GM21825 (cell line): ENCODE measurements at regions not wholly inside any gene's neighbourhood (a gene's known extent, or its start where the extent isn't known, plus 50 kb on each side); places are given as distances from the start of the nearest gene placed in this dataset.
"Not testable (repeated sequence)": the region's sequence is repeated elsewhere in the genome, so short reads cannot be mapped to it uniquely, and the experiment has no call there.

ENCODE experiments used
- ATAC-seq: cut with Tn5 transposase; IDR thresholded peaks from one replicate; pipeline ENCODE4 v1.9.1; 2021; ENCODE audit warnings: mild to moderate bottlenecking, moderate library complexity; ENCODE audit not compliant: unreplicated experiment

DNA sequence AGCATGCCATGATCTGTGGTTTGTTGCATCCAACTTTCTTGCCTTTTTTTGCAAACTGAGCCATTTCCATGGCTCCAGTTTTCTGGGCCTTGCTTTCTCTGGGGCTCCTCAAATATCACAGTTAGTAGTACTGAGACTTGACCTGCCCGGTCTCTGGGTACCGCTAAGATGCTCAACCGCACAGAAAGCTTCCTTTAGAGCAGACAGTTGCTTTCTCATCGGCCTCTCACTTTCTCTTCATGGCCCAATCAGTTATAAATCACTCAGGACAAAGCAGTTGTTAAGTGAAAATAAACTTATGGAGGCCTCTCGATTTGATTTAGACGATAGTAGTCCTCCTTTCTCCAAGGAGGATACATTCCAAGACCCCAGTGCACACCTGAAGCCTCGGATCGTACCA lies 141.2 kb upstream of the ASB18 start:
- no peak for ATAC-seq

DNA sequence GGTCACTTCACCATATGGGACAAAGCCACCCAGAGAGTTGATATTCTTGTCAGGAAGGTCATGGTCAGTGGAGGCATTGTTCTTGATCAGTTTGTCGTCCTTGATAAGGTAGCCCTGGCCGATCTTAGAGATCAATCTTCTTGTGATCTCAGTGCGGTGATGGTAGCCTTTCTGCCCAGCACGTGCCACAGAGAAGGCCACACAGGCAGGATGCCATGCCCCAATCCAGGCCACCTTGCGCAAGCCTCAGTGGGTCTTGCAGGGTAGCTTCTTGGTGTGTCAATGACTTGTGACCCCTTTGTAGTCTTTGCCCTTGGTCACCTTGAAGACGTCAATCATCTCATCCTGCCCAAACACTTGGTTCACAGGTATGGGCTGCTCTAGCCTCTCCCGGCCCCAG lies 143.9 kb upstream of the ASB18 start:
- no peak for ATAC-seq

DNA sequence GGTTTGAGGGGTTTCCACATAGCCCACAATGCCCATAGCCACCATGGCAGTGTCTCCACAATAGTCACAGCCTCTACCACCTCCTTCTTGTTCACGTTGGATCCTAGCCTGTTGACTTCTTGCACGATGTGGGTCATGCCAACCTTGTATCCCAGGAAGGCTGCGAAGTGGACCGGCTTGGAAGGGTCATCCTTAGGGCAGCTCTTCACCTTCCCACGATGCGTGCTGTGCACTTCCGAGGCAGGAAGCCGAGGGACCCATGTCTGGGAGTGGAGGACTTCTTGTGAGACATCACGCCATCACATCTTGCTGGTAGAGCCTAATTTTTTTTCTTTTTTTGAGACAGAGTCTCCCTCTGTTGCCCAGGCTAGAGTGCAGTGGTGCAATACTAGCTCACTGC lies 144.6 kb upstream of the ASB18 start:
- ATAC-seq: no peak

DNA sequence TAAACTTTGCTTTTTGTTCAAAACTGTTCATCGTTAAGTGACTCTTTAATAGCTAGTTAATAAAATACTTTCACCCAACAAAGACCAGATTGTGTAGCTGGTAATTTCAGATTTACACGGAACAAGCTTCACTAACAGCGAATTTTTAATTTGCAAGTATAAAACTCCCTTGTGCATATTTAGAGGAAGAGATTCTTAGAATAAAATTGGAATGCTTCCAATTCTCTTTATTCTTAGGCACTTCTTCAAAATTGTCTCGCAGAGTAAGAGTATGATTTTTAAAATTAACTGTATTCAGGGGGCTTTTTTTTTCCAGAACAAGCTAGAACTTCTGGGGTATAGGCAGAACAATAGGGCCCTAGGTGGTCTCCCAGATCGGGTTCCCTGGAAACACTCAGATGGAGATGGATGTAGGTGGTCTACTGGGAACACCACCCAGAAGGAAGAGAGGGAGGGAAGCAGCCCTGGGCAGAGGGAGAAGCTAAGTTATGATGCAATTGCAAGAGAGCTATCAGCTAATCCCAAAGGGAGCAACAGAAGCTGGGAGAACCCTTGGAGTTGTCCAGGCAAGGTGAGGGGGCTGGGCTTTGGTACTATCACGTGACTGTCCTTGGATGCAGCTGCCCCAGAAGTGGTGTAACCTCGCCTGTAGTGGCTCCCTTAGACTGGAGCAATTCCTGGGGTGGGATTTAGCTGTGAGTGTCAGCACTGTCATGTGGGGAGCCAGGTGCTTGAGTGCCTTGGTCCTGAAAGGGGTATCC lies 151.7 kb upstream of the ASB18 start:
- ATAC-seq: no peak

DNA sequence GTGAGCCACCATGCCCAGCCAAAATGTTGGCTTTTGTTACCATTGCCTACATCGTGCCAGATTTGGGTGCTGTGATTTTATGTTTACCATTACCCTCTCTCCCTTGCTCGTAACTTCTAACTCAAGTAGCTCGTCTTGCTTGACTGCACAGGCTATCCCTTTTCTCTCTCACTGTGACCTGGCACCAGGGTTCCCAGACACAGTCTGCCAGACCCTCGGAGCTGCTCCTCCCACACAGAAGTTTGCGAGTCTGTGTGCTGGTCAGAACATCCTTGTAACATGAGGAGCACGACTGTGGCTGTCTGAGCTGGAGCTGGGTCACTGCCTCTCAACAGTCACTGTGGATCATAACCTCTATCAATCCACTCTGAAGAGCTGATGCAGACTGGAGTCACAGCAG lies 152.5 kb upstream of the ACKR3 start:
- ATAC-seq: no peak

DNA sequence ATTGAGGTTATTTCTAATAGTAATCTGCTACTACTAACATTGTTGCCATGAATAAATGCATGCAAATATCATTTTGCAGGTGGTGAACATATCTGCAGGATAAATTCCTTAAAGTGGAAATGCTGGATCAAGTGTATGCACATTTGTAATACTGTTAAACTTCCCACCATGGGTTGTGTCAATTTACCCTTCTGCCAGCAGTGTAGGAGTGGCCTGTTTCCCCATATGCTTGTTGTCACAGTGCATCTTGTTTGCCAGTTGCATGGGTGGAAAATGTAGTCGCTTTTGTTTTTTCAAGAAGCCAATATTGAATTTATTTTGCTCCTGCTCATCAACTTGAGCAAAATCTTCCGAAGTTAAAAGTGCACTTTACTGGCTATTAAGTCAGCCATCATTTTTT lies 139.0 kb upstream of the ACKR3 start:
- ATAC-seq: no peak

DNA sequence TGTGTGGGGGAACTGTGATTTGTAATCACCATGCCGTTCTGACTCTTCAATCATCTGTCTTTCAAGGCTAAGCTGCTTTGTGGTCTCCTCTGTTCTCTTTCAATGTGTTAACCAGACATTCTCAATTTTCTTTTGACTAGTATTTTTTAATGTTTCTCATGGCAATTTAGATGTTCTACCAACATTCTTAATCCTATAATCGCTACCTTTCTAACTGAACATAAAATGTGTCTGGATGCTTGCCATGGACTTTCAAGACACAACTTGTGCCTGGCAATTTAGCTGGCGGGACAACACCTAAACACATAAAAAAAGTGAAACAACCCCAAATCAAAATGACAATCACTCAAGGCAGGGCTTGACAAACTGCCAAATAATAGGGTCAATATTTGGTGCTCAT lies 135.0 kb upstream of the ACKR3 start:
- no peak for ATAC-seq

DNA sequence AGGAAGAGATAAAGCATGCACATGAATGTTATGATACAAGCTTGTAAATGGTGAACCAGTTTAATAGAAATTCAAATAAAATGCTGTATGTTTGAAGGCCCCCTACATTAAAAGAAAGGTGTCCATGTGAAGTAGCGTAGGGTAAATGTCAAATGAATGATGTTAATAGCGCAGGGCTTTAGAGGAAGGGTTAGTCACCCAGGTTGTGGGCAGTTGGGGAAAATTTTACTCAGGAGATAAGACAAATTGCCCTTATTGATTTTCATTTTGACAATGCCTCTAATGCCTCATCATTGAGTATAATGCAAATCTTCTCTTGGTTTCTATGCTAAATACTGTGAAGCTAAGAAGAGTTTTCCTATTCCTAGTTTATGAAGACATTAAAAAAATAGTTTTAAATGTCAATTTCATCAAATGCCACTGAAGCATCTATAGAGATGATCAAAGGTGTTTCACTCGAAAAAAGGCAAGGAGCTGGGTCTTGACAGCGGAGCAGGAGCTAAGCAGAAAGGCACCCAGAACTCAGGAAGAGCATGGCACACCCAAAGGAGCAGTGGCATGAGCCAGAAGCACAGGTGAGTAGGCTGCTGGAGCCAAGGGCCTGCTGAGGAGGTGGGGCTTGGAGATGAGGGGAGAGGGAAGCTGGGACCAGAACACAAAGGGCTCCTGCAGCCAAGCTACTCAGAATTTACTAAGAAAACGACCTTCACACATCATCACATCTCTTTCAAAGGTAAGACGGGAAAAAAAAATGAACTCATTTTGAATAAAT lies 129.3 kb upstream of the ACKR3 start:
- no peak for ATAC-seq

DNA sequence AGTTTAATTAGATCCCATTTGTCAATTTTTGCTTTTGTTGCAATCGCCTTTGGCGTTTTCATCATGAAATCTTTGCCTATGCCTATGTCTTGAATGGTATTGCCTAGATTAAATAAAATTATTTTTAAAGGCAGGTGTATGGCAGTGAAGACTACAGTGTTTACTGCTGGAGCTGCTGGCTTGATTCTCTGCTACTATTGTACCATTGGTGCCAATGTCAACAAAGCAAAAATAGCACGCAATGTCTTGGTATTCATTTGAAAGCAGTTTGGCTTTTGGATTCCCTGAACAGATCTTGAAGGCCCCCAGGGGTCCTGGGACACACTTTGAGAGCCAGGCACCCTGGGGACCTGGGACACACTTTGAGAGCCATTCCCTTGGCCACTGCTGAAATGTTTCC lies 125.4 kb upstream of the ACKR3 start:
- no peak for ATAC-seq

DNA sequence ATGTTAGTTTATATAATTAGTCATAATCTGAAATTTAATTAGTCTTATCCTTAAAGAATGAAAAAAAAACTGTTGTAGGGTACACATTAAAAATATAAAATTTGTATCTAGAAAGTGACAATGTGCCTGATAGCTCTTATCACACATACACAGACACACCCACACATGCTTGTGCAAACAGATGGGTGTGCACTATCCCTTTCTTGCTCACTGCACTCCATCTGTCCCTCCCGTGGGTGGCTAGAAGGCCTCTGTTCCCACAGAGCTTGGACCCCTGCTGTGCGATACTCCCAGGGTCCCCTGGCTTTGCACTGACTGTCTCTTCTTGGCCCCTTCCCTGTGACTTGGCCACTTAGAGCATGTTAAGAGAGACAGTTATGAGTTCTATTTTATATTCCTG lies 123.9 kb upstream of the ACKR3 start:
- no peak for ATAC-seq

DNA sequence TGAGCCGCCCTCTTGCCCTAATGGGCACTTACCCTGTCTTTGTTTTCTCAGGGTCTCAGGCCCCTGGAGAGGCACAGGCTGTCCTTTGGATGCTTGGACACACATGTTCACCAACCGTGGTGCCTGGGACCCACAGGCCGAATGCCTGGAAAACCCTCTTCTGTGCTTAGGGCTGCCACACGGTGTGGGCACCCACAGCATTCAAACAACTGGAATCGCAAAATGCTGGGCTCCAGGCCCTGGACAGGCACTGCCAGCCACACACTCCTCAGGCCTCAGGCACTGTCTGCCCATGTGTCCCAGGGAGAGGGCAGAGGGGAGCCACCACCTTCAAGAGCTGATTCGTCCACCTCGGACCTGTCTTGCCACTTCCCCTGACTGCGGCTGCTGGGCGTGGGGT lies 123.1 kb upstream of the ACKR3 start:
- no peak for ATAC-seq

DNA sequence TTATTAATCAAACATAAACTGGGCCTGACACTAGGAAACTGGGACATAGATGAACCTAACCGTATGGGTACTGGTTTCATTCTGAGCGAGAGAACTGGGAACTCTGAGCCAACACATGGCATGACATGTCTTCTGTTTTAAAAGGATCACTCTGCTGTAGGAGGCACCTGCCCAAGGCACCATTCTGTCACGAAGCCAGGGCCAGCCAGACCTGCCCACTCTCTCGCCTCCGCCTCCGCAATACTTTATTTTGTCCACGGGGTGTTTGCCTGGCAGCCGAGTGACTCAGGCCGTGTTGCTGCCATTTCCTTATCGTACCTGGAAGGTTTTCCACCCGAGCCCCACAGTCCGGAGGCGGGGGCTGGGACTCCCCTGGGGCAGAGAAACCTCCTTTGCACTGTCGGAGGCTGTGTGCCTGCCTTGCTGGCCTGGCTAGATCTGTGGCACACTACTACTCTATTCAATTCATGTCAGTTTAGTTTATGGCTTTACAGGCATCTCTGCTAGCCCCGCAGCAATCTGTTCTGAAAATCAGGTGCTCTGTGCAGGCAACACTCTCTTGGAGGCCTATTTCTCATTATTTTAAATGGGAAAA lies 120.4 kb upstream of the ACKR3 start:
- ATAC-seq: no peak

DNA sequence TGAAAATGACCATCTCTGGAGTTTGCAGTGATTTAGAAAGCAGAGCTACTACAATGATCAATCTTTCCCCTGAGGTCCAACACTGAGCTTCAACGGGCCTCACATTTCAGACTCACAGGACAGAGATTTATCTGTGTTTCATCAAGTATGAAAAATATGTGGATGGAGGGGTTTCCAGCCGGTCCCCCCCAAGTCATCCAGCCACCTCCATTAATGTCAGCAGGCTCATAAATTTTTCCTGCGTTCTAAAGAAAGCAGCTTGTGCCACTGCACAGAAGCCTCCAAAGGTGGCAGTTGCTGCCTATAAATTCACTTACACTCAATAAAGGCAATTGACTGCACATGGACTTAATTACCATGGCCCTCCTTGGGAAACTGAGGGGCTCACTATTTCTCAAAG lies 117.4 kb upstream of the ACKR3 start:
- ATAC-seq: no peak

DNA sequence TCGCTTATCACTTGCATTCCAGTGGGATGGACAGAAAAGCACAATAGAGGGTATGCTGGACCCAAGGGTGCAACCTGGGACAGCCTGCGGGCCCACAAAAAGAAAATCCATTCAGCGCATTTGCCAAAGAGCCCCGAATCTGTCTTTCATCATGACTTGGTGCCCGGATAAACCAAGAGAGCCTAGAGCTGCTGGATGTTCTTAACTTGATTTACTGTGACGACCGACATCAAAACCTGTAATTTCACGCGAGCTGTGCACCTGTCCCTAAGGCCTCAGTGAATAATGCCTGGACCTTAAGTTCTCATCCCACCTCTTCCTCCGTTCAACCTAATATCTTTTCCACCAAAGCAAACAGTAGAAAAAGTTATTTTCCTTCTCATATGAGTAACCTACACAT lies 115.5 kb upstream of the ACKR3 start:
- no peak for ATAC-seq

DNA sequence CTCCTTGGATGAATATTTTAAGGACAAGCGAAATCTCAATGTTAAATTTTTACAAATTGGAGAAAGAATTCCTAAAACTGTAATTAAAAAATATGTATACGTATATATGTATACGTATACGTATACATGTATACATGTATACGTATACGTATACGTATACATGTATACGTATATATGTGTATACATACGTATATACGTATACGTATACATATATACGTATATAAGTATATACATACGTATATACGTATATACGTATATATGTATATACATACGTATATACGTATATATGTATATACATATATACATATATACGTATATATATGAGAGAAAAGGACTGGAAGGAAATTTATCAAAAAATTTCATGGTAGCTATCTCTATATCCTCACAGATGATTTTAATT lies 110.2 kb upstream of the ACKR3 start:
- ATAC-seq: no peak

DNA sequence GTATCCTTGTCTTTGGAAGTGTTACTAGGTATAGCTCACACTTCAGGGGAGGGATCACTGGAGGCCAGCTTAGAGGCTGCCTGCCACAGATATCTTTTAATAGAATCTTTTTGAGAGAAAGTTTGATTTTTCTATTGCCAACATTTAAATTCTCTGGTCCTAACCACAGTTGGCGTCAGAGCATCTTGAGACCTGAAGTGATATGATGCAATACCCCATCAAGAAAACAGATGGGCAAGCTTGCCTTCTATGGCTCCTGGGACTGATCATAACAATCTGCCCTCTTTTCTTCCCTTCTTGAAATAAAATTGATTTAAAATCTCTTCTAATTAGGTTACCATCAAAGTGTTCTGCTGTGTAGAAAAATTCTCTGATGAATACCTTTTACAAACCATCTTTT lies 105.5 kb upstream of the ACKR3 start:
- no peak for ATAC-seq

DNA sequence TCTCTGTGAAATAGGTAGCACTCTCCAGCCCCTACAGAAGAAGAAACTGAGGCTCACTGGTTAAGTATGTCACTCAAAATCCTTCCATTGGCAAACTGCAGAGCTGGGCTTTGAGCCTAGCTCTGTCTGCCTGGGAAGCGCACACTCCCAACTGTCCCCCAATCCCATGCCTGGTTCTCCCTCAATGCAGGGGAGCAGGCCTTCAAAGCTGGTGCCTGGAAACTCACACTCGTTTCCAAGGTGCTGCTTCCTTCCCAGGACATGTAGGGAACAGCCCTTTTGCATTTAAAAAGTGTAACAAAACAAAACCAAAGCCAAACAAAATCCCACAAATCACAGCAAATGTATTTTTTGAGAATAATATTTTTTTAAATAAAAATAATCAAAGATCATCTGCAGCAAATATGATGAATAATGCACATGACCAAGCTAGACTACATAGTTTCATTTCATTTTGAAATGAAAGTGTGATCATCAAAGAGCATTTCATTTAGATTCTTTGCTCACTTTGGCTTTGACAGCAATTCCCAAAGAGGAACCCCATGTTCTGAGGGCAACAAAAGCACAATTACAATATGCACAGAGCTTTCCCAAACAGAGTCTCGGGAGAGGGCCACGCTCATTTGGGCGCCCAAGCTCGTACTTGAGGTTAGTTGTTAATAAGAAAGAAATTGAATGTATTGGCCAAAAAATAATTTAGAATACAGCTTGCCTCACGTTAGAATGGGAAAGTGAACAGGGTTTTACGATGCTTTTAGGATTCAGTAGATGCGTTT lies 96.7 kb upstream of the ACKR3 start:
- no peak for ATAC-seq

DNA sequence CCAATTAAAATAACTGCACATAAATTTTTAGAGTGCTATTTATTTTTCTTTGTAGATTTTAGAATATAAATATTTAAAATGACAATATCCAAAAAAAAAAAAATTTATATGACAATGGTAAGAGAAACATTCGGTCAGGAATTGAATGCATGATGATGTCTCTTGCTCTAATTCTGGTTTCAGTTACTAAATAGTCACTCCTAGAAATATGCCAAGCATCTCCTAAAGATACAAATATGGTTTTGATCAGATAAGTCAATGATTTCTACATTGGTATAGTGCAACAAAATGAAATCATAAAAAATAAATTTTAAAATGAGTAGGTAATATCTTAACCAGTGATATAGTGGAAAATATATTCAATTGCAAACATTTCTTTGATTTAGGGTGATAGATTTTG lies 95.9 kb upstream of the ACKR3 start:
- no peak for ATAC-seq

DNA sequence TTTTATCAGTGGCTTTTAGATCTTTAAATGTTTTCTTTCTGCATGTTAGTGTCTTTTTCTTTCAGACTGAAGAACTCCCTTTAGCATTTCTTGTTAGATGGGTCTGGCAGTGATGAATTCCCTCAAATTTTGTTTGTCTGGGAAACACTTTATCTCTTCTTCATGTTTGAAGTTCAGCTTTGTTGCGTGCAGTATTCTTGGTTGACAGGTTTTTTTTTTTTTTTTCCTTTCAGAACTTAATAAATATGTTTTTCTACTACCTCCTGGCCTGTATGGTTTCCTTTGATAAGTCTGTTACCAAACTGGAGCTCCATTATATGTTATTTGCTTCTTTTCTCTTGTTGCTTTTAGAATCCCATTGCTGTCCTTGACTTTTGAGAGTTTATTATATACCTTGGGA lies 89.8 kb upstream of the ACKR3 start:
- ATAC-seq: no peak

DNA sequence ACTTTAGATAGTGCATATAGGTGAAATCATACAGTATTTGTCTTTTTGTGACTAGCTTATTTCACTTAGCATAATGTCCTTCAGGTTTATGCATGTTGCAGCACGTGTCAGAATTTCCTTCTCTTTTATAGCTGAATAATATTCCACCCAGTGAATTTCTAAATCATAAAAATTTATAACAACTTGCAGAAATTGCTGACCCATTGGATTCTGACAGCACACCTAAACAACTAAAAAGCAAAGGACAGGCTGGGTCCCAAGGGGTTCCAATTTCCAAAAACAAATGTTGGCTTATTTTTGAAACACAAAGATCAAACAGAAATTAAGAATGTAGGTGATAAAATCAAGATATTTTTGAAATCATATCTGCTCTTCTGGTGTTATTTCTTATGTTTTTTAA lies 86.5 kb upstream of the ACKR3 start:
- ATAC-seq: no peak

DNA sequence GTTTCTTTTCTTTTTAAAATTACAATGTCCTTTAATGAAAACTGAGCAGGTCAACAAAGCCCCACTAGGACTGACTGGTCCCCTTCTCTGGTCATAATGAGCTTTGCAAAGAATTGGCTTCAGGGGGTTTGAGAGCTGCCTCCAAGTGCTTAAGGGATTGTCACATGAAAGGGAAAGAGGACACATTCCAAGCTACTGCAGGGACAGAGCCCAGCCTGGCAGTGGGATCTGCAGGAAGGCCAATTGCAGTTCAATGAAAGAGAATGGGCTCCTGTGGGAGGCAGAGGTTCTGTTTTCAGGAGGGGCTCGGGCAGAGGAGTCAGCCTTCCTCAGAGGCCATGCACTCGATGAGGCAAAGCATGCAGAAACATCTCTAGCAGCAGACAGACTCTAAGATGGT lies 84.1 kb upstream of the ACKR3 start:
- no peak for ATAC-seq

DNA sequence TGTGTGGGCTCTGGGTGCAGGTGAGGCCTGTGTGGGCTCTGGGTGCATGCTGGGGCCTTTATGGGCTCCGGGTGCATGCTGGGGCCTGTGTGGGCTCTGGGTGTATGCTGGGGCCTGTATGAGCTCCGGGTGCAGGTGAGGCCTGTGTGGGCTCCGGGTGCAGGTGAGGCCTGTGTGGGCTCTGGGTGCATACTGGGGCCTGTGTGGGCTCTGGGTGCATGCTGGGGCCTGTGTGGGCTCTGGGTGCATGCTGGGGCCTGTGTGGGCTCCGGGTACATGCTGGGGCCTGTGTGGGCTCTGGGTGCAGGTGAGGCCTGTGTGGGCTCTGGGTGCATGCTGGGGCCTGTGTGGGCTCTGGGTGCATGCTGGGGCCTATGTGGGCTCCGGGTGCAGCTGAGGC lies 80.5 kb upstream of the ACKR3 start:
- ATAC-seq: not testable (repeated sequence)
